ENCODE measurements at regions not wholly inside any gene's neighbourhood (a gene's known extent, or its start where the extent isn't known, plus 50 kb on each side); places are given as distances from the start of the nearest gene placed in this dataset.
"Not testable (repeated sequence)": the region's sequence is repeated elsewhere in the genome, so short reads cannot be mapped to it uniquely, and the experiment has no call there.

GRCh38 chr11:97667057-97667456 lies 1277.2 kb downstream of the JRKL start:
- no peak for DNase-seq (ENCODE audit: low spot score)

GRCh38 chr11:97683733-97684132 lies 1293.9 kb downstream of the JRKL start:
- no peak for DNase-seq (ENCODE audit: low spot score)

- no peak for DNase-seq (ENCODE audit: low spot score)
These were observed 1295.0 kb downstream of the JRKL start for GRCh38 chr11:97684486-97685439.

GRCh38 chr11:97685695-97686094 lies 1295.9 kb downstream of the JRKL start:
- DNase-seq (ENCODE audit: low spot score): no peak

GRCh38 chr11:97687111-97687510 lies 1297.3 kb downstream of the JRKL start:
- peak; percentile 66 for DNase-seq (ENCODE audit: low spot score)

GRCh38 chr11:97691061-97691460 lies 1301.2 kb downstream of the JRKL start:
- no peak for DNase-seq (ENCODE audit: low spot score)

GRCh38 chr11:97702951-97703350 lies 1313.1 kb downstream of the JRKL start:
- no peak for DNase-seq (ENCODE audit: low spot score)

- no peak for DNase-seq (ENCODE audit: low spot score)
These were observed 1314.0 kb downstream of the JRKL start for GRCh38 chr11:97703851-97704250.

- DNase-seq (ENCODE audit: low spot score): not testable (repeated sequence)
These were observed 1315.3 kb upstream of the CNTN5 start for GRCh38 chr11:97705441-97705840.

- no peak for DNase-seq (ENCODE audit: low spot score)
These were observed 1302.8 kb upstream of the CNTN5 start for GRCh38 chr11:97717922-97718321.

- DNase-seq (ENCODE audit: low spot score): no peak
These were observed 1298.7 kb upstream of the CNTN5 start for GRCh38 chr11:97722065-97722464.

- no peak for DNase-seq (ENCODE audit: low spot score)
These were observed 1298.0 kb upstream of the CNTN5 start for GRCh38 chr11:97722721-97723120.

- DNase-seq (ENCODE audit: low spot score): no peak
These were observed 1291.0 kb upstream of the CNTN5 start for GRCh38 chr11:97729546-97730272.

- no peak for DNase-seq (ENCODE audit: low spot score)
These were observed 1288.6 kb upstream of the CNTN5 start for GRCh38 chr11:97732011-97732632.

GRCh38 chr11:97738751-97739150 lies 1282.0 kb upstream of the CNTN5 start:
- DNase-seq (ENCODE audit: low spot score): no peak

- no peak for DNase-seq (ENCODE audit: low spot score)
These were observed 1280.6 kb upstream of the CNTN5 start for GRCh38 chr11:97739932-97740800.

GRCh38 chr11:97740801-97741151 lies 1280.0 kb upstream of the CNTN5 start:
- DNase-seq (ENCODE audit: low spot score): no peak

- no peak for DNase-seq (ENCODE audit: low spot score)
These were observed 1278.0 kb upstream of the CNTN5 start for GRCh38 chr11:97742717-97743116.

GRCh38 chr11:97743205-97743742 lies 1277.5 kb upstream of the CNTN5 start:
- no peak for DNase-seq (ENCODE audit: low spot score)

- no peak for DNase-seq (ENCODE audit: low spot score)
These were observed 1275.2 kb upstream of the CNTN5 start for GRCh38 chr11:97745515-97746050.

- DNase-seq (ENCODE audit: low spot score): no peak
These were observed 1273.9 kb upstream of the CNTN5 start for GRCh38 chr11:97746818-97747217.

Measured in SK-N-DZ (cell line).